Activated CD8-positive, alpha-beta T cell treated with anti-CD3 and anti-CD28 coated beads for 36 hours (primary cell): ENCODE measurements at regions not wholly inside any gene's neighbourhood (a gene's known extent, or its start where the extent isn't known, plus 50 kb on each side); places are given as distances from the start of the nearest gene placed in this dataset.

Source experiments
- ATAC-seq: fragments of 200-7000 bp; cut with Tn5 transposase; one replicate; pipeline ENCODE4 v1.10.0; 2021; ENCODE audit warnings: mild to moderate bottlenecking, moderate library complexity
- CTCF ChIA-PET: fragments of 350-600 bp; sonication (Branson Sonifier 250); formaldehyde crosslinking; loops from one replicate; lab custom pipeline; 2021; ENCODE audit warnings: antibody characterized with exemption; lab: Charles Lee
- POLR2A ChIA-PET: fragments of 350-600 bp; sonication (Branson Sonifier 250); formaldehyde crosslinking; loops from one replicate; lab custom pipeline; 2021; ENCODE audit warnings: antibody characterized with exemption; lab: Charles Lee
- DNase-seq: peaks from one replicate; pipeline ENCODE4 v3.0.0-alpha.2; 2020
- H3K27ac Mint-ChIP-seq: one replicate; pipeline ENCODE4 v1.8.0; 2021; ENCODE audit warnings: mild to moderate bottlenecking, mixed read lengths
- H3K27me3 Mint-ChIP-seq: one replicate; pipeline ENCODE4 v1.8.0; 2021; ENCODE audit warnings: mixed read lengths
- H3K36me3 Mint-ChIP-seq: one replicate; pipeline ENCODE4 v1.8.0; 2021; ENCODE audit warnings: low read depth, mixed read lengths
- H3K4me1 Mint-ChIP-seq: one replicate; pipeline ENCODE4 v1.8.0; 2021; ENCODE audit warnings: low read depth, mixed read lengths
- H3K4me3 Mint-ChIP-seq: one replicate; pipeline ENCODE4 v1.8.0; 2021; ENCODE audit warnings: mild to moderate bottlenecking, moderate library complexity, mixed read lengths
- H3K9me3 Mint-ChIP-seq: one replicate; pipeline ENCODE4 v1.8.0; 2021; ENCODE audit warnings: mixed read lengths
- CTCF ChIP-seq: fragments of 200-600 bp; IDR thresholded peaks from one replicate; pipeline ENCODE4 v1.8.0; 2022; ENCODE audit warnings: antibody characterized with exemption, mild to moderate bottlenecking
- intact Hi-C: fragments of 100-400 bp; cut with micrococcal nuclease; formaldehyde crosslinking; loops from one replicate; pipeline ENCODE4 v1.10.0; 2022

GRCh38 chr22:49627217-49628181 is 200.2 kb downstream of the BRD1 start:
- TF ChIP-seq CTCF: no peak
- Mint-ChIP-seq H3K4me1 (no peaks in the 10 kb centered on the region), H3K4me3 (no peak overlapping the region), H3K9me3 (no peaks in the 10 kb centered on the region), H3K36me3 (no peaks in the 10 kb centered on the region), H3K27me3 (no peaks in the 10 kb centered on the region), H3K27ac (no peak overlapping the region)
- intact Hi-C loops: no loop called here
- DNase-seq: no peak
- ATAC-seq: no peak
- POLR2A ChIA-PET: no interaction called here
- CTCF ChIA-PET: no interaction called here

- ChIA-PET CTCF (no interaction called here), POLR2A (no interaction called here)
- no peaks in the 10 kb centered on the region for H3K36me3 Mint-ChIP-seq
- DNase-seq (no peak), ATAC-seq (no peak)
- no peaks in the 10 kb centered on the region for H3K27me3 Mint-ChIP-seq
- H3K9me3 Mint-ChIP-seq: no peaks in the 10 kb centered on the region
- H3K4me3 Mint-ChIP-seq: no peak overlapping the region
- no peak overlapping the region for H3K27ac Mint-ChIP-seq
- no peaks in the 10 kb centered on the region for H3K4me1 Mint-ChIP-seq
- intact Hi-C loops: no loop called here
- no peak for TF ChIP-seq CTCF
Observed at GRCh38 chr22:49626361-49627216, 201.1 kb downstream of the BRD1 start.

- Mint-ChIP-seq H3K27ac (no peak overlapping the region), H3K9me3 (no peaks in the 10 kb centered on the region), H3K36me3 (no peaks in the 10 kb centered on the region), H3K4me3 (no peak overlapping the region), H3K4me1 (no peaks in the 10 kb centered on the region), H3K27me3 (no peaks in the 10 kb centered on the region)
- ATAC-seq (no peak), DNase-seq (no peak)
- intact Hi-C loops: no loop called here
- ChIA-PET POLR2A (no interaction called here), CTCF (no interaction called here)
- TF ChIP-seq CTCF: no peak
Observed at GRCh38 chr22:49624421-49625177, 203.1 kb downstream of the BRD1 start.

- Mint-ChIP-seq H3K4me3 (no peak overlapping the region), H3K4me1 (no peaks in the 10 kb centered on the region), H3K27me3 (no peaks in the 10 kb centered on the region), H3K9me3 (no peaks in the 10 kb centered on the region), H3K36me3 (no peaks in the 10 kb centered on the region), H3K27ac (no peak overlapping the region)
- CTCF ChIA-PET: no interaction called here
- DNase-seq (no peak), ATAC-seq (no peak)
- POLR2A ChIA-PET: no interaction called here
- intact Hi-C loops: no loop called here
- TF ChIP-seq CTCF: no peak
Observed at GRCh38 chr22:49623715-49624114, 204.0 kb downstream of the BRD1 start.
